Activated CD8-positive, alpha-beta T cell treated with anti-CD3 and anti-CD28 coated beads, Interleukin-2, amount 10 ng/mL, durations not matched to agents 7 days and 5 days (primary cell): ENCODE measurements at regions not wholly inside any gene's neighbourhood (a gene's known extent, or its start where the extent isn't known, plus 50 kb on each side); places are given as distances from the start of the nearest gene placed in this dataset.

Experiments
- ATAC-seq: fragments of 150-1000 bp; cut with Tn5 transposase; one replicate; pipeline ENCODE4 v1.10.0; 2021; ENCODE audit warnings: moderate library complexity
- CTCF ChIA-PET: fragments of 350-600 bp; sonication (Branson Sonifier 250); formaldehyde crosslinking; loops from one replicate; lab custom pipeline; 2021; ENCODE audit warnings: antibody characterized with exemption; lab: Charles Lee
- POLR2A ChIA-PET: fragments of 350-600 bp; sonication (Branson Sonifier 250); formaldehyde crosslinking; loops from one replicate; lab custom pipeline; 2021; ENCODE audit warnings: antibody characterized with exemption; lab: Charles Lee
- DNase-seq: peaks from one replicate; pipeline ENCODE4 v3.0.0-alpha.2; 2020
- H3K27ac Mint-ChIP-seq: one replicate; pipeline ENCODE4 v1.8.0; 2021; ENCODE audit warnings: mild to moderate bottlenecking, mixed read lengths
- H3K27me3 Mint-ChIP-seq: one replicate; pipeline ENCODE4 v1.8.0; 2021; ENCODE audit warnings: low read depth, mixed read lengths
- H3K36me3 Mint-ChIP-seq: one replicate; pipeline ENCODE4 v1.8.0; 2021; ENCODE audit warnings: low read depth, mixed read lengths
- H3K4me1 Mint-ChIP-seq: one replicate; pipeline ENCODE4 v1.8.0; 2021; ENCODE audit warnings: low read depth, mixed read lengths
- H3K4me3 Mint-ChIP-seq: one replicate; pipeline ENCODE4 v1.8.0; 2021; ENCODE audit warnings: mild to moderate bottlenecking, mixed read lengths
- H3K9me3 Mint-ChIP-seq: one replicate; pipeline ENCODE4 v1.8.0; 2022; ENCODE audit warnings: mixed read lengths; ENCODE audit not compliant: insufficient read depth

- ChIA-PET POLR2A (no interaction called here), CTCF (no interaction called here)
- Mint-ChIP-seq H3K27me3 (no peaks in the 10 kb centered on the region), H3K4me1 (no peaks in the 10 kb centered on the region), H3K27ac (no peak overlapping the region), H3K36me3 (no peaks in the 10 kb centered on the region), H3K9me3 (peaks cover 5% of the 10 kb centered on the region), H3K4me3 (no peak overlapping the region)
- ATAC-seq: no peak
- DNase-seq: no peak
These were observed 1325.1 kb downstream of the SLC16A7 start for GRCh38 chr12:60920841-60921495.

- CTCF ChIA-PET: no interaction called here
- DNase-seq: no peak
- Mint-ChIP-seq H3K4me3 (no peak overlapping the region), H3K36me3 (no peaks in the 10 kb centered on the region), H3K27ac (no peak overlapping the region), H3K27me3 (no peaks in the 10 kb centered on the region), H3K9me3 (peaks cover 5% of the 10 kb centered on the region), H3K4me1 (no peaks in the 10 kb centered on the region)
- POLR2A ChIA-PET: no interaction called here
- no peak for ATAC-seq
These were observed 1325.7 kb downstream of the SLC16A7 start for GRCh38 chr12:60921541-60921940.

- no peak overlapping the region for H3K27ac Mint-ChIP-seq
- ChIA-PET POLR2A (no interaction called here), CTCF (no interaction called here)
- no peaks in the 10 kb centered on the region for H3K36me3 Mint-ChIP-seq
- ATAC-seq (no peak), DNase-seq (no peak)
- no peaks in the 10 kb centered on the region for H3K9me3 Mint-ChIP-seq
- no peaks in the 10 kb centered on the region for H3K27me3 Mint-ChIP-seq
- H3K4me3 Mint-ChIP-seq: no peak overlapping the region
- no peaks in the 10 kb centered on the region for H3K4me1 Mint-ChIP-seq
These were observed 1330.4 kb downstream of the SLC16A7 start for GRCh38 chr12:60926256-60926655.

GRCh38 chr12:60930151-60930550, 1330.1 kb upstream of the USP15 start:
- DNase-seq: no peak
- H3K36me3 Mint-ChIP-seq: no peaks in the 10 kb centered on the region
- peaks cover 7% of the 10 kb centered on the region for H3K9me3 Mint-ChIP-seq
- ATAC-seq: no peak
- ChIA-PET CTCF (no interaction called here), POLR2A (no interaction called here)
- no peaks in the 10 kb centered on the region for H3K4me1 Mint-ChIP-seq
- H3K27me3 Mint-ChIP-seq: no peaks in the 10 kb centered on the region
- H3K4me3 Mint-ChIP-seq: no peak overlapping the region
- no peak overlapping the region for H3K27ac Mint-ChIP-seq

- Mint-ChIP-seq H3K4me3 (no peak overlapping the region), H3K4me1 (no peaks in the 10 kb centered on the region), H3K27ac (no peak overlapping the region), H3K36me3 (no peaks in the 10 kb centered on the region), H3K27me3 (no peaks in the 10 kb centered on the region), H3K9me3 (peaks cover 7% of the 10 kb centered on the region)
- ATAC-seq (no peak), DNase-seq (no peak)
- ChIA-PET CTCF (no interaction called here), POLR2A (no interaction called here)
These were observed 1324.0 kb upstream of the USP15 start for GRCh38 chr12:60935981-60936761.

GRCh38 chr12:60947533-60947932, 1312.7 kb upstream of the USP15 start:
- no peaks in the 10 kb centered on the region for H3K9me3 Mint-ChIP-seq
- no peaks in the 10 kb centered on the region for H3K36me3 Mint-ChIP-seq
- no peak for DNase-seq
- H3K27me3 Mint-ChIP-seq: no peaks in the 10 kb centered on the region
- no peak overlapping the region for H3K4me3 Mint-ChIP-seq
- CTCF ChIA-PET: no interaction called here
- H3K4me1 Mint-ChIP-seq: no peaks in the 10 kb centered on the region
- no peak for ATAC-seq
- no peak overlapping the region for H3K27ac Mint-ChIP-seq
- POLR2A ChIA-PET: no interaction called here

- CTCF ChIA-PET: no interaction called here
- ATAC-seq (no peak), DNase-seq (no peak)
- Mint-ChIP-seq H3K4me3 (no peak overlapping the region), H3K27ac (no peak overlapping the region), H3K36me3 (no peaks in the 10 kb centered on the region), H3K4me1 (no peaks in the 10 kb centered on the region), H3K27me3 (no peaks in the 10 kb centered on the region), H3K9me3 (no peaks in the 10 kb centered on the region)
- POLR2A ChIA-PET: no interaction called here
These were observed 1293.1 kb upstream of the USP15 start for GRCh38 chr12:60967128-60967527.

GRCh38 chr12:60977966-60978365, 1282.2 kb upstream of the USP15 start:
- no peaks in the 10 kb centered on the region for H3K36me3 Mint-ChIP-seq
- H3K4me3 Mint-ChIP-seq: no peak overlapping the region
- no peaks in the 10 kb centered on the region for H3K27me3 Mint-ChIP-seq
- peaks cover 4% of the 10 kb centered on the region for H3K9me3 Mint-ChIP-seq
- no peak overlapping the region for H3K27ac Mint-ChIP-seq
- ATAC-seq (no peak), DNase-seq (no peak)
- H3K4me1 Mint-ChIP-seq: no peaks in the 10 kb centered on the region
- CTCF ChIA-PET: no interaction called here
- POLR2A ChIA-PET: no interaction called here

GRCh38 chr12:60980558-60980957, 1279.6 kb upstream of the USP15 start:
- ChIA-PET CTCF (no interaction called here), POLR2A (no interaction called here)
- ATAC-seq (no peak), DNase-seq (no peak)
- Mint-ChIP-seq H3K36me3 (no peaks in the 10 kb centered on the region), H3K27ac (no peak overlapping the region), H3K9me3 (peaks cover 11% of the 10 kb centered on the region), H3K4me3 (no peak overlapping the region), H3K27me3 (no peaks in the 10 kb centered on the region), H3K4me1 (no peaks in the 10 kb centered on the region)

GRCh38 chr12:60981473-60981872, 1278.7 kb upstream of the USP15 start:
- H3K9me3 Mint-ChIP-seq: peaks cover 11% of the 10 kb centered on the region
- POLR2A ChIA-PET: no interaction called here
- no peaks in the 10 kb centered on the region for H3K27me3 Mint-ChIP-seq
- no peak overlapping the region for H3K27ac Mint-ChIP-seq
- no peak for ATAC-seq
- no peak for DNase-seq
- H3K4me1 Mint-ChIP-seq: no peaks in the 10 kb centered on the region
- CTCF ChIA-PET: no interaction called here
- no peak overlapping the region for H3K4me3 Mint-ChIP-seq
- no peaks in the 10 kb centered on the region for H3K36me3 Mint-ChIP-seq

GRCh38 chr12:60992087-60992486, 1268.1 kb upstream of the USP15 start:
- no peak for DNase-seq
- ChIA-PET POLR2A (no interaction called here), CTCF (no interaction called here)
- H3K27ac Mint-ChIP-seq: no peak overlapping the region
- no peaks in the 10 kb centered on the region for H3K36me3 Mint-ChIP-seq
- H3K4me1 Mint-ChIP-seq: no peaks in the 10 kb centered on the region
- H3K27me3 Mint-ChIP-seq: no peaks in the 10 kb centered on the region
- ATAC-seq: no peak
- H3K4me3 Mint-ChIP-seq: no peak overlapping the region
- peaks cover 7% of the 10 kb centered on the region for H3K9me3 Mint-ChIP-seq

GRCh38 chr12:60995256-60995825, 1264.9 kb upstream of the USP15 start:
- no peak for ATAC-seq
- ChIA-PET POLR2A (no interaction called here), CTCF (no interaction called here)
- Mint-ChIP-seq H3K36me3 (no peaks in the 10 kb centered on the region), H3K4me1 (no peaks in the 10 kb centered on the region), H3K4me3 (no peak overlapping the region), H3K27me3 (no peaks in the 10 kb centered on the region), H3K27ac (no peak overlapping the region), H3K9me3 (peaks cover 9% of the 10 kb centered on the region)
- DNase-seq: no peak
